Stimulated activated CD8-positive, alpha-beta memory T cell treated with anti-CD3 and anti-CD28 coated beads, Interleukin-7, amount 100 ng/mL, for 1 hour (primary cell): ENCODE measurements at regions not wholly inside any gene's neighbourhood (a gene's known extent, or its start where the extent isn't known, plus 50 kb on each side); places are given as distances from the start of the nearest gene placed in this dataset.

Source experiments
- DNase-seq, 2 donors: peaks; one replicate each; pipeline ENCODE4 v3.0.0-alpha.2; 2020; ENCODE audit warnings: low read depth in 2 of 2

- DNase-seq: no peak
Observed at GRCh38 chr1:5568321-5568720, 423.9 kb downstream of the NPHP4 start.

- no peak for DNase-seq
Observed at GRCh38 chr1:5567839-5568238, 424.4 kb downstream of the NPHP4 start.

- DNase-seq: no peak
Observed at GRCh38 chr1:5566924-5567323, 425.3 kb downstream of the NPHP4 start.

GRCh38 chr1:5565281-5566125 lies 426.7 kb downstream of the NPHP4 start:
- no peak for DNase-seq

- DNase-seq: no peak
Observed at GRCh38 chr1:5564578-5565257, 427.5 kb downstream of the NPHP4 start.

- DNase-seq: no peak
Observed at GRCh38 chr1:5563861-5564577, 428.2 kb downstream of the NPHP4 start.

- no peak for DNase-seq
Observed at GRCh38 chr1:5562769-5563168, 429.5 kb downstream of the NPHP4 start.

GRCh38 chr1:5562331-5562730 lies 429.9 kb downstream of the NPHP4 start:
- DNase-seq: no peak

- DNase-seq: no peak
Observed at GRCh38 chr1:5559078-5559477, 433.1 kb downstream of the NPHP4 start.

GRCh38 chr1:5555853-5556252 lies 436.4 kb downstream of the NPHP4 start:
- DNase-seq: no peak

- no peak for DNase-seq
Observed at GRCh38 chr1:5554784-5555183, 437.4 kb downstream of the NPHP4 start.

GRCh38 chr1:5554111-5554510 lies 438.1 kb downstream of the NPHP4 start:
- DNase-seq: no peak

GRCh38 chr1:5552787-5553484 lies 439.3 kb downstream of the NPHP4 start:
- no peak for DNase-seq

GRCh38 chr1:5551274-5551975 lies 440.8 kb downstream of the NPHP4 start:
- DNase-seq: no peak

- DNase-seq: no peak
Observed at GRCh38 chr1:5548266-5548665, 444.0 kb downstream of the NPHP4 start.

- DNase-seq: no peak
Observed at GRCh38 chr1:5543235-5543634, 449.0 kb downstream of the NPHP4 start.

- DNase-seq: no peak
Observed at GRCh38 chr1:5532811-5533210, 459.4 kb downstream of the NPHP4 start.

- no peak for DNase-seq
Observed at GRCh38 chr1:5526822-5527551, 465.2 kb downstream of the NPHP4 start.

- no peak for DNase-seq
Observed at GRCh38 chr1:5526385-5526750, 465.9 kb downstream of the NPHP4 start.

- DNase-seq: no peak
Observed at GRCh38 chr1:5525597-5526384, 466.4 kb downstream of the NPHP4 start.
